ENCODE measurements at regions not wholly inside any gene's neighbourhood (a gene's known extent, or its start where the extent isn't known, plus 50 kb on each side); places are given as distances from the start of the nearest gene placed in this dataset.

- BruUV-seq (replicated peaks) = no TSS peak
- CTCF ChIA-PET (ENCODE audit: unreplicated experiment) = no interaction called here
- Histone ChIP-seq H4K20me1 (ENCODE audit: insufficient read depth, low read length) (no peaks in the 10 kb centered on the region), H3K36me3 (ENCODE audit: insufficient read depth, low read length) (no peaks in the 10 kb centered on the region), H2AFZ (ENCODE audit: low read length) (no peak overlapping the region), H3K4me1 (ENCODE audit: insufficient read depth, low read length, poor library complexity, severe bottlenecking) (no peaks in the 10 kb centered on the region), H3K9me3 (ENCODE audit: low read length) (no peaks in the 10 kb centered on the region), H3K79me2 (ENCODE audit: insufficient read depth, low read depth, low read length) (no peaks in the 10 kb centered on the region), H3K4me3 (ENCODE audit: low read depth, low read length, poor library complexity, severe bottlenecking) (no peak overlapping the region), H3K27ac (ENCODE audit: low read depth, low read length, poor library complexity, severe bottlenecking) (no peak overlapping the region), H3K9me2 (ENCODE audit: insufficient read depth, low read length) (no peaks in the 10 kb centered on the region), H3K4me2 (ENCODE audit: low read length) (no peak overlapping the region)
- intact Hi-C loops (cut with micrococcal nuclease; ENCODE audit: unreplicated experiment) = no loop called here
- POLR2A ChIA-PET = no interaction called here
- no peak for TF ChIP-seq EZH2phosphoT487 (IDR thresholded peaks at IDR 0.05; ENCODE audit: borderline replicate concordance, low read depth, low read length)
- TF ChIP-seq, protein P1, sequence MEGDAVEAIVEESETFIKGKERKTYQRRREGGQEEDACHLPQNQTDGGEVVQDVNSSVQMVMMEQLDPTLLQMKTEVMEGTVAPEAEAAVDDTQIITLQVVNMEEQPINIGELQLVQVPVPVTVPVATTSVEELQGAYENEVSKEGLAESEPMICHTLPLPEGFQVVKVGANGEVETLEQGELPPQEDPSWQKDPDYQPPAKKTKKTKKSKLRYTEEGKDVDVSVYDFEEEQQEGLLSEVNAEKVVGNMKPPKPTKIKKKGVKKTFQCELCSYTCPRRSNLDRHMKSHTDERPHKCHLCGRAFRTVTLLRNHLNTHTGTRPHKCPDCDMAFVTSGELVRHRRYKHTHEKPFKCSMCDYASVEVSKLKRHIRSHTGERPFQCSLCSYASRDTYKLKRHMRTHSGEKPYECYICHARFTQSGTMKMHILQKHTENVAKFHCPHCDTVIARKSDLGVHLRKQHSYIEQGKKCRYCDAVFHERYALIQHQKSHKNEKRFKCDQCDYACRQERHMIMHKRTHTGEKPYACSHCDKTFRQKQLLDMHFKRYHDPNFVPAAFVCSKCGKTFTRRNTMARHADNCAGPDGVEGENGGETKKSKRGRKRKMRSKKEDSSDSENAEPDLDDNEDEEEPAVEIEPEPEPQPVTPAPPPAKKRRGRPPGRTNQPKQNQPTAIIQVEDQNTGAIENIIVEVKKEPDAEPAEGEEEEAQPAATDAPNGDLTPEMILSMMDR (conservative IDR thresholded peaks at IDR 0.05; ENCODE audit: low read length) = no peak
- DNase-seq (ENCODE audit: low spot score) = no peak
These were observed 249.7 kb upstream of the ZNF462 start for GRCh38 chr9:106613250-106613737.

GRCh38 chr9:106615118-106615889 lies 247.7 kb upstream of the ZNF462 start:
- intact Hi-C loops (cut with micrococcal nuclease; ENCODE audit: unreplicated experiment) = no loop called here

DNA sequence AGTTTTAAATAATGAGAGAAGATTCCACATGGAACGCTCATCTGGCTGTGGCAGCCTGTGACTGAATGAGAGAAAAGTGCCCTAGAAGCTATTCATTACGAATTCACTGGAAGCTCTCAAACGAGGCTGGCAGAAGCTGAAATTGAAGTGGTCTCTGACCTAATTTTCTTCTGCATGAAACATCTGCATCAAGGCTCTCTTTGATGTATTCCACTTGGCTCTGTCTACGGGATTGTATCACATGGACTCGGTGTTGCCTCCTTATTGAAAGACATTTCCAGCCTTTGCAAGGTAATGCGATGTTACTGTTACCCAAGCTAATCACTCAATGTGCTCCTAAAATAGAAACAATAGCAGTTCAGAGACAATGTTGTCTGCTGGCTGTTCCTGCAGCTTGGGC lies 246.9 kb upstream of the ZNF462 start:
- Histone ChIP-seq H3K4me3 (ENCODE audit: low read depth, low read length, poor library complexity, severe bottlenecking) (no peak overlapping the region), H3K9me3 (ENCODE audit: low read length) (no peaks in the 10 kb centered on the region), H3K36me3 (ENCODE audit: insufficient read depth, low read length) (no peaks in the 10 kb centered on the region), H3K27ac (ENCODE audit: low read depth, low read length, poor library complexity, severe bottlenecking) (no peak overlapping the region), H4K20me1 (ENCODE audit: insufficient read depth, low read length) (no peaks in the 10 kb centered on the region), H2AFZ (ENCODE audit: low read length) (no peak overlapping the region), H3K79me2 (ENCODE audit: insufficient read depth, low read depth, low read length) (no peaks in the 10 kb centered on the region), H3K4me2 (ENCODE audit: low read length) (no peak overlapping the region), H3K4me1 (ENCODE audit: insufficient read depth, low read length, poor library complexity, severe bottlenecking) (no peaks in the 10 kb centered on the region), H3K9me2 (ENCODE audit: insufficient read depth, low read length) (no peaks in the 10 kb centered on the region)
- ChIA-PET CTCF (ENCODE audit: unreplicated experiment) (no interaction called here), POLR2A (no interaction called here)
- no TSS peak for BruUV-seq (replicated peaks)
- intact Hi-C loops (cut with micrococcal nuclease; ENCODE audit: unreplicated experiment) = no loop called here
- no peak for TF ChIP-seq EZH2phosphoT487 (IDR thresholded peaks at IDR 0.05; ENCODE audit: borderline replicate concordance, low read depth, low read length)
- TF ChIP-seq, protein P1 (conservative IDR thresholded peaks at IDR 0.05; ENCODE audit: low read length) = no peak
- no peak for DNase-seq (ENCODE audit: low spot score)

More at GRCh38 chr9:106615118-106615889, 247.7 kb upstream of the ZNF462 start:
- no peaks in the 10 kb centered on the region for H4K20me1 ChIP-seq (ENCODE audit: insufficient read depth, low read length)
- H3K4me3 ChIP-seq (ENCODE audit: low read depth, low read length, poor library complexity, severe bottlenecking) = no peak overlapping the region
- no peaks in the 10 kb centered on the region for H3K79me2 ChIP-seq (ENCODE audit: insufficient read depth, low read depth, low read length)
- DNase-seq (ENCODE audit: low spot score) = no peak
- POLR2A ChIA-PET = no interaction called here
- H2AFZ ChIP-seq (ENCODE audit: low read length) = no peak overlapping the region
- no peak overlapping the region for H3K4me2 ChIP-seq (ENCODE audit: low read length)
- CTCF ChIA-PET (ENCODE audit: unreplicated experiment) = no interaction called here
- no peak overlapping the region for H3K27ac ChIP-seq (ENCODE audit: low read depth, low read length, poor library complexity, severe bottlenecking)
- no TSS peak for BruUV-seq (replicated peaks)
- H3K4me1 ChIP-seq (ENCODE audit: insufficient read depth, low read length, poor library complexity, severe bottlenecking) = no peaks in the 10 kb centered on the region
- no peaks in the 10 kb centered on the region for H3K9me3 ChIP-seq (ENCODE audit: low read length)
- no peaks in the 10 kb centered on the region for H3K36me3 ChIP-seq (ENCODE audit: insufficient read depth, low read length)
- no peaks in the 10 kb centered on the region for H3K9me2 ChIP-seq (ENCODE audit: insufficient read depth, low read length)
- TF ChIP-seq, protein P1 (conservative IDR thresholded peaks at IDR 0.05; ENCODE audit: low read length) = no peak
- no peak for TF ChIP-seq EZH2phosphoT487 (IDR thresholded peaks at IDR 0.05; ENCODE audit: borderline replicate concordance, low read depth, low read length)
